ENCODE measurements at regions not wholly inside any gene's neighbourhood (a gene's known extent, or its start where the extent isn't known, plus 50 kb on each side); places are given as distances from the start of the nearest gene placed in this dataset.

DNA sequence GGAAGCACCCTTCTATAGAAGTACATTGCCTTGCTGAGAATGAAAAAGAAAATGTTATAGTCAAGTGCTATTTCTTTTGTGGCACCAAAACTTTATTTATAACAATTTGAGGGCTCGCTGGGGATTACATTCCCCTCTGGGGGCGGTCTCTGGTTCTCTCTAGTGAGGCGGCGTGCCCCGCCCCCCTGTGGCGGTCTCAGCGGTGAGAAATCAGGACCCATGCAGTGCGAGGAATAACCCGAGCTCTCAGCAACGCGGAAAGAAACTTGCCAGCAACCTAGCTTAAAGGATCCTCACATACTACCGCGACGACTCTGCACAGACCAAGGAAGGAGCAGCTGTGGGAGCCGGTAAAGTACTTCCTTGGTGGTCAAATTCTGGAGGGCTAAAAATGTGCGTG lies 83.4 kb upstream of the SHISA3 start:
- Histone ChIP-seq H3K27me3 (replicated peaks in 1 of 7) (no peaks in the 10 kb centered on the region), H3K4me1 (no peaks in the 10 kb centered on the region), H3K4me3 (no peak overlapping the region), H3K27ac (no peak overlapping the region), H3K9me3 (peaks cover 0 to 9% (median 0%) of the 10 kb centered on the region in 8 donors), H3K36me3 (no peaks in the 10 kb centered on the region)
- intact Hi-C loops (cut with DNase I; ENCODE audit: low total_unique reads), result no loop called here
- no peak for DNase-seq
- WGBS, 5 donors, result 88 to 97% (median 93%) methylated on average over 16 of the region's 16 CpGs
- TF ChIP-seq, protein P1, sequence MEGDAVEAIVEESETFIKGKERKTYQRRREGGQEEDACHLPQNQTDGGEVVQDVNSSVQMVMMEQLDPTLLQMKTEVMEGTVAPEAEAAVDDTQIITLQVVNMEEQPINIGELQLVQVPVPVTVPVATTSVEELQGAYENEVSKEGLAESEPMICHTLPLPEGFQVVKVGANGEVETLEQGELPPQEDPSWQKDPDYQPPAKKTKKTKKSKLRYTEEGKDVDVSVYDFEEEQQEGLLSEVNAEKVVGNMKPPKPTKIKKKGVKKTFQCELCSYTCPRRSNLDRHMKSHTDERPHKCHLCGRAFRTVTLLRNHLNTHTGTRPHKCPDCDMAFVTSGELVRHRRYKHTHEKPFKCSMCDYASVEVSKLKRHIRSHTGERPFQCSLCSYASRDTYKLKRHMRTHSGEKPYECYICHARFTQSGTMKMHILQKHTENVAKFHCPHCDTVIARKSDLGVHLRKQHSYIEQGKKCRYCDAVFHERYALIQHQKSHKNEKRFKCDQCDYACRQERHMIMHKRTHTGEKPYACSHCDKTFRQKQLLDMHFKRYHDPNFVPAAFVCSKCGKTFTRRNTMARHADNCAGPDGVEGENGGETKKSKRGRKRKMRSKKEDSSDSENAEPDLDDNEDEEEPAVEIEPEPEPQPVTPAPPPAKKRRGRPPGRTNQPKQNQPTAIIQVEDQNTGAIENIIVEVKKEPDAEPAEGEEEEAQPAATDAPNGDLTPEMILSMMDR (IDR thresholded peaks at IDR 0.05 in 8 of 11, conservative IDR thresholded peaks at IDR 0.05 in 3 of 11), result no peak
- TF ChIP-seq POLR2AphosphoS5 (IDR thresholded peaks at IDR 0.05), result no peak
- no peak for TF ChIP-seq POLR2A (IDR thresholded peaks at IDR 0.05)

DNA sequence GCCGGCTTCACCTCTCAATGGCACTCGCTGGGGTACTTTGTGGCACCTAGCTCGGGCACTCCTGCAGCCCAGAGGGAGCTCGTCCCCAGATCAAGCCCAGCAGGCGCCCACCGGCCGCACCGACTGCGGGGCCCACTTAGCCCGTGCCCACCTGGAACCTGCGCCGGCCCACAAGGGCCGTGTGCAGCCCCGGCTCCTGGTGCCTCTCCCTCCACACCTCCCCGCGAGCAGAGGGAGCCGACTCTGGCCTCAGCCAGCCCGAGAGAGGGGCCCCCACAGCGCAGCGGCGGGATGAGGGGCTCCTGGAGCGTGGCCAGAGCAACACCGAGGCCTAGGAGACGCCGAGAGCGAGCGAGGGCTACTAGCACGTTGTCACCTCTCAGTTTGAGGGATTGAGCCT lies 82.1 kb upstream of the SHISA3 start:
- no peak for DNase-seq
- H3K4me3 ChIP-seq, result no peak overlapping the region
- peaks cover 0 to 9% (median 0%) of the 10 kb centered on the region in 8 donors for H3K9me3 ChIP-seq
- intact Hi-C loops (cut with DNase I; ENCODE audit: low total_unique reads), result no loop called here
- 90 to 93% (median 93%) methylated on average over 20 to 28 of the region's 28 CpGs for WGBS, 5 donors
- H3K27me3 ChIP-seq (replicated peaks in 1 of 7), result no peaks in the 10 kb centered on the region
- TF ChIP-seq, protein P1 (IDR thresholded peaks at IDR 0.05 in 8 of 11, conservative IDR thresholded peaks at IDR 0.05 in 3 of 11), result no peak
- TF ChIP-seq POLR2A (IDR thresholded peaks at IDR 0.05), result no peak
- TF ChIP-seq POLR2AphosphoS5 (IDR thresholded peaks at IDR 0.05), result no peak
- H3K36me3 ChIP-seq, result no peaks in the 10 kb centered on the region
- H3K4me1 ChIP-seq, result no peaks in the 10 kb centered on the region
- no peak overlapping the region for H3K27ac ChIP-seq

DNA sequence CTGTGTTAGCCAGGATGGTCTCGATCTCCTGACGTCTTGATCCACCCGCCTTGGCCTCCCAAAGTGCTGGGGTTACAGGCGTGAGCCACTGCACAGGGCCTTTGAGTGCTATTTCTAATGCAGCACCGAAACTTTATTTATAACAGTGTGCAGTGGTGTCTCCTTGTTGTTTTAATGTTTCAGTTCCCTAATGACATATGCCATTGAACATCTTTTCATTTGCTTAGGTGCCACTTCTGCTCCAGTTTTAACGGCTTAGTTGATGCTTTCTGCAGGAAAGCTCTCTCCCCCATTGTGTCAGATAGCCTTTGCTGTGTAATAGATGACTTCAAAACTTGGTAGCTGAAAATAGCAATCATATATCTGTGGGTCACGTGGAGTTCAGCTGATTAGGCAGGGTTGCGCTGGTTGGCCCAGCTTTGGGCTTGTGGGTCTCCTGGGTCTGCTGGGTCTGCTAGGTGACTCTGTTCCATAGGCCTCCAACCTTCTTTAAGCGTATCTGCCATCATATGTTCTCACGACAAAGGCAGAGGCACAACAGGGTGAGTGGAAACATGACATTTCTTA lies 76.4 kb upstream of the SHISA3 start:
- TF ChIP-seq, protein P1 (IDR thresholded peaks at IDR 0.05 in 8 of 11, conservative IDR thresholded peaks at IDR 0.05 in 3 of 11), result no peak
- TF ChIP-seq POLR2A (IDR thresholded peaks at IDR 0.05), result no peak
- TF ChIP-seq POLR2AphosphoS5 (IDR thresholded peaks at IDR 0.05), result no peak

DNA sequence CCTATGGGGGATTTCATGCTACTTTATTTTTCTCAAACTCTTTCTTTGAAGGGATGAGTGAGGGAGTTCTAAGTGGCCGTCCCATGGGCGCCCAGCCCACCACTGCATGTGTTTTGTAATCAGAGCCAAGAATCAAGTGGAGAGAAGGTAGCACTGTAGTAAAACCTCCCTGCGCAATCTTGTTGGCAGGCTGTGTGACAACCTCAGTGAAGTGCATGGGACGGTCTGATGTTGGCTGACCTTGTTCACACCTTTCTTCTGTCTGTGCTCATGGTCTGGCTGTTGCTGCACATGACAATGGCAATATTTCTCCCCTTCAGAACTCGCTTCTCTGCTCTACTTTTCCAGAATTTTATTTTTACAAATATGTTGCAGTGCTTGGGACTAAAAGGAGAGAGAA lies 71.2 kb upstream of the SHISA3 start:
- intact Hi-C loops (cut with DNase I; ENCODE audit: low total_unique reads), result no loop called here
- H3K27me3 ChIP-seq (replicated peaks in 1 of 7), result no peaks in the 10 kb centered on the region
- no peak overlapping the region for H3K27ac ChIP-seq
- 88 to 95% (median 90%) methylated on average over 5 of the region's 5 CpGs for WGBS, 5 donors
- no peak for TF ChIP-seq POLR2AphosphoS5 (IDR thresholded peaks at IDR 0.05)
- no peak for TF ChIP-seq POLR2A (IDR thresholded peaks at IDR 0.05)
- TF ChIP-seq, protein P1 (IDR thresholded peaks at IDR 0.05 in 8 of 11, conservative IDR thresholded peaks at IDR 0.05 in 3 of 11), result no peak
- no peaks in the 10 kb centered on the region for H3K4me1 ChIP-seq
- H3K36me3 ChIP-seq, result no peaks in the 10 kb centered on the region
- DNase-seq, result no peak
- H3K9me3 ChIP-seq, result no peaks in the 10 kb centered on the region
- H3K4me3 ChIP-seq, result no peak overlapping the region

More for the DNA sequence above, 76.4 kb upstream of the SHISA3 start:
- Histone ChIP-seq H3K4me3 (no peak overlapping the region), H3K27ac (no peak overlapping the region), H3K36me3 (no peaks in the 10 kb centered on the region), H3K9me3 (no peaks in the 10 kb centered on the region), H3K4me1 (no peaks in the 10 kb centered on the region), H3K27me3 (replicated peaks in 1 of 7) (no peaks in the 10 kb centered on the region)
- 68 to 83% (median 79%) methylated on average over 10 of the region's 10 CpGs for WGBS, 5 donors
- no peak for DNase-seq
- intact Hi-C loops (cut with DNase I; ENCODE audit: low total_unique reads), result no loop called here

Measured in spleen (tissue), 11 donors.